Ishikawa (cell line): ENCODE measurements at regions not wholly inside any gene's neighbourhood (a gene's known extent, or its start where the extent isn't known, plus 50 kb on each side); places are given as distances from the start of the nearest gene placed in this dataset.

Source experiments
- REST ChIP-seq: IDR thresholded peaks from 2 replicates; pipeline ENCODE4 v1.6.1; 2012; ENCODE audit warnings: low read depth, mild to moderate bottlenecking
- TCF12 ChIP-seq: IDR thresholded peaks from 2 replicates; pipeline ENCODE4 v1.6.1; 2012; ENCODE audit warnings: low read depth

GRCh38 chr1:17976854-17977253, 130.7 kb upstream of the IGSF21 start:
- TF ChIP-seq TCF12 (no peak), REST (no peak)
